ENCODE measurements at regions not wholly inside any gene's neighbourhood (a gene's known extent, or its start where the extent isn't known, plus 50 kb on each side); places are given as distances from the start of the nearest gene placed in this dataset.

GRCh38 chr10:69684020-69684980 is 54.3 kb downstream of the FAM241B start:
- H3K4me3 ChIP-seq (ENCODE audit: low read depth, low read length): no peak overlapping the region
- no peak for DNase-seq (ENCODE audit: low read depth)

GRCh38 chr10:69684981-69685353 is 54.9 kb downstream of the FAM241B start:
- no peak overlapping the region for H3K4me3 ChIP-seq (ENCODE audit: low read depth, low read length)
- DNase-seq (ENCODE audit: low read depth): no peak

GRCh38 chr10:69685426-69685801 is 55.4 kb downstream of the FAM241B start:
- no peak for DNase-seq (ENCODE audit: low read depth)
- no peak overlapping the region for H3K4me3 ChIP-seq (ENCODE audit: low read depth, low read length)

- no peak overlapping the region for H3K4me3 ChIP-seq (ENCODE audit: low read depth, low read length)
- DNase-seq (ENCODE audit: low read depth): peak; percentile 15
Observed at GRCh38 chr10:69685802-69686585, 55.9 kb downstream of the FAM241B start.

GRCh38 chr10:69686866-69687265 is 56.8 kb downstream of the FAM241B start:
- H3K4me3 ChIP-seq (ENCODE audit: low read depth, low read length): no peak overlapping the region
- DNase-seq (ENCODE audit: low read depth): no peak

GRCh38 chr10:69687426-69687825 is 57.4 kb downstream of the FAM241B start:
- no peak overlapping the region for H3K4me3 ChIP-seq (ENCODE audit: low read depth, low read length)
- DNase-seq (ENCODE audit: low read depth): no peak

GRCh38 chr10:69692267-69692666 is 62.2 kb downstream of the FAM241B start:
- DNase-seq (ENCODE audit: low read depth): no peak
- H3K4me3 ChIP-seq (ENCODE audit: low read depth, low read length): no peak overlapping the region

- no peak overlapping the region for H3K4me3 ChIP-seq (ENCODE audit: low read depth, low read length)
- no peak for DNase-seq (ENCODE audit: low read depth)
Observed at GRCh38 chr10:69692891-69693290, 62.8 kb downstream of the FAM241B start.

- DNase-seq (ENCODE audit: low read depth): no peak
- no peak overlapping the region for H3K4me3 ChIP-seq (ENCODE audit: low read depth, low read length)
Observed at GRCh38 chr10:69693886-69694285, 63.8 kb downstream of the FAM241B start.

GRCh38 chr10:69696073-69696731 is 66.2 kb downstream of the FAM241B start:
- H3K4me3 ChIP-seq (ENCODE audit: low read depth, low read length): no peak overlapping the region
- peak; percentile 34 for DNase-seq (ENCODE audit: low read depth)

GRCh38 chr10:69697006-69697405 is 67.0 kb downstream of the FAM241B start:
- no peak overlapping the region for H3K4me3 ChIP-seq (ENCODE audit: low read depth, low read length)
- no peak for DNase-seq (ENCODE audit: low read depth)

- peak; percentile 25 for DNase-seq (ENCODE audit: low read depth)
- H3K4me3 ChIP-seq (ENCODE audit: low read depth, low read length): no peak overlapping the region
Observed at GRCh38 chr10:69703256-69703655, 73.2 kb downstream of the FAM241B start.

- DNase-seq (ENCODE audit: low read depth): peak; percentile 83
- no peak overlapping the region for H3K4me3 ChIP-seq (ENCODE audit: low read depth, low read length)
Observed at GRCh38 chr10:69703766-69704630, 74.0 kb downstream of the FAM241B start.

GRCh38 chr10:69709366-69709941 is 79.4 kb downstream of the FAM241B start:
- DNase-seq (ENCODE audit: low read depth): no peak
- no peak overlapping the region for H3K4me3 ChIP-seq (ENCODE audit: low read depth, low read length)

GRCh38 chr10:69710008-69710888 is 80.2 kb downstream of the FAM241B start:
- DNase-seq (ENCODE audit: low read depth): no peak
- no peak overlapping the region for H3K4me3 ChIP-seq (ENCODE audit: low read depth, low read length)

GRCh38 chr10:69712342-69712741 is 82.3 kb downstream of the FAM241B start:
- H3K4me3 ChIP-seq (ENCODE audit: low read depth, low read length): no peak overlapping the region
- DNase-seq (ENCODE audit: low read depth): no peak

- no peak overlapping the region for H3K4me3 ChIP-seq (ENCODE audit: low read depth, low read length)
- no peak for DNase-seq (ENCODE audit: low read depth)
Observed at GRCh38 chr10:69714572-69714971, 84.5 kb downstream of the FAM241B start.
